ENCODE measurements at regions not wholly inside any gene's neighbourhood (a gene's known extent, or its start where the extent isn't known, plus 50 kb on each side); places are given as distances from the start of the nearest gene placed in this dataset.

GRCh38 chr10:62996516-62996915 is 136.6 kb upstream of the NRBF2 start:
- Histone ChIP-seq H3K27ac (no peak overlapping the region), H3K4me1 (replicated peaks in 1 of 2) (no peaks in the 10 kb centered on the region), H3K4me3 (no peak overlapping the region), H3K27me3 (no peaks in the 10 kb centered on the region), H3K9me3 (replicated peaks in 1 of 3) (no peaks in the 10 kb centered on the region), H3K36me3 (replicated peaks in 1 of 2) (no peaks in the 10 kb centered on the region)
- intact Hi-C loops (cut with DNase I), result no loop called here
- TF ChIP-seq POLR2A (IDR thresholded peaks at IDR 0.05) (no peak), CTCF (IDR thresholded peaks at IDR 0.05) (no peak)
- WGBS, 4 donors, result 26 to 44% (median 35%) methylated on average over 1 of the region's 1 CpG
- DNase-seq, result no peak

GRCh38 chr10:62993121-62993520 is 140.0 kb upstream of the NRBF2 start:
- no peak for DNase-seq
- no peaks in the 10 kb centered on the region for H3K27me3 ChIP-seq
- no peaks in the 10 kb centered on the region for H3K9me3 ChIP-seq (replicated peaks in 1 of 3)
- no peaks in the 10 kb centered on the region for H3K4me1 ChIP-seq (replicated peaks in 1 of 2)
- no peak overlapping the region for H3K4me3 ChIP-seq
- no peaks in the 10 kb centered on the region for H3K36me3 ChIP-seq (replicated peaks in 1 of 2)
- no peak overlapping the region for H3K27ac ChIP-seq
- TF ChIP-seq CTCF (IDR thresholded peaks at IDR 0.05) (no peak), POLR2A (IDR thresholded peaks at IDR 0.05) (no peak)
- intact Hi-C loops (cut with DNase I), result no loop called here

GRCh38 chr10:62992145-62992721 is 140.9 kb upstream of the NRBF2 start:
- no peak for DNase-seq
- no peaks in the 10 kb centered on the region for H3K36me3 ChIP-seq (replicated peaks in 1 of 2)
- H3K27ac ChIP-seq, result no peak overlapping the region
- H3K4me3 ChIP-seq, result no peak overlapping the region
- H3K4me1 ChIP-seq (replicated peaks in 1 of 2), result no peaks in the 10 kb centered on the region
- TF ChIP-seq POLR2A (IDR thresholded peaks at IDR 0.05) (no peak), CTCF (IDR thresholded peaks at IDR 0.05) (no peak)
- intact Hi-C loops (cut with DNase I), result no loop called here
- WGBS, 4 donors, result 59 to 72% (median 68%) methylated on average over 9 of the region's 9 CpGs
- H3K9me3 ChIP-seq (replicated peaks in 1 of 3), result no peaks in the 10 kb centered on the region
- H3K27me3 ChIP-seq, result no peaks in the 10 kb centered on the region

- H3K27me3 ChIP-seq, result peaks cover 2% of the 10 kb centered on the region
- no peak overlapping the region for H3K4me3 ChIP-seq
- 55 to 65% (median 57%) methylated on average over 1 of the region's 1 CpG for WGBS, 4 donors
- H3K9me3 ChIP-seq (replicated peaks in 1 of 3), result no peaks in the 10 kb centered on the region
- intact Hi-C loops (cut with DNase I), result no loop called here
- no peaks in the 10 kb centered on the region for H3K4me1 ChIP-seq (replicated peaks in 1 of 2)
- TF ChIP-seq POLR2A (IDR thresholded peaks at IDR 0.05) (no peak), CTCF (IDR thresholded peaks at IDR 0.05) (no peak)
- no peak overlapping the region for H3K27ac ChIP-seq
- DNase-seq, result no peak
- no peaks in the 10 kb centered on the region for H3K36me3 ChIP-seq (replicated peaks in 1 of 2)
Measured at GRCh38 chr10:62990126-62990525, 143.0 kb upstream of the NRBF2 start.

Measured in adrenal gland (tissue), 9 donors.